K562 (cell line): ENCODE measurements at regions not wholly inside any gene's neighbourhood (a gene's known extent, or its start where the extent isn't known, plus 50 kb on each side); places are given as distances from the start of the nearest gene placed in this dataset.

Experiments used
- ARNT ChIP-seq, 2 experiments: fragments of 450-650 bp; IDR thresholded peaks; 2 replicates each; pipeline ENCODE4 v1.6.1; 2016; ENCODE audit warnings: mild to moderate bottlenecking in 1 of 2
- BCOR ChIP-seq: fragments of 450-650 bp; IDR thresholded peaks from 2 replicates; pipeline ENCODE4 v1.6.1; 2016
- C11orf30 ChIP-seq: fragments of 450-650 bp; IDR thresholded peaks from 2 replicates; pipeline ENCODE4 v1.6.1; 2016; ENCODE audit warnings: low read depth, mild to moderate bottlenecking
- CC2D1A ChIP-seq: fragments of 450-650 bp; IDR thresholded peaks from 2 replicates; pipeline ENCODE4 v1.6.1; 2017; ENCODE audit warnings: mild to moderate bottlenecking
- CCAR2 ChIP-seq: fragments of 200-400 bp; formaldehyde crosslinking; IDR thresholded peaks from 2 replicates; pipeline ENCODE4 v1.6.1; 2017; ENCODE audit warnings: mild to moderate bottlenecking, low read depth, low read length
- COPS2 ChIP-seq: fragments of 450-650 bp; conservative IDR thresholded peaks from 2 replicates; pipeline ENCODE4 v1.6.1; 2016; ENCODE audit warnings: mild to moderate bottlenecking, moderate library complexity
- CREB3 ChIP-seq: fragments of 450-650 bp; conservative IDR thresholded peaks from 2 replicates; pipeline ENCODE4 v1.6.1; 2016; ENCODE audit warnings: missing genetic modification characterization, low read depth, mild to moderate bottlenecking, missing compliant biosample characterization, moderate library complexity
- CREM ChIP-seq: IDR thresholded peaks from 2 replicates; pipeline ENCODE4 v1.6.1; 2014; ENCODE audit warnings: antibody characterized with exemption, low read depth
- ELF4 ChIP-seq: fragments of 450-650 bp; formaldehyde crosslinking; IDR thresholded peaks from 2 replicates; pipeline ENCODE4 v1.4.0; 2022; ENCODE audit warnings: missing genetic modification characterization
- ETS2 ChIP-seq: IDR thresholded peaks from 2 replicates; pipeline ENCODE4 v1.6.1; 2016; ENCODE audit warnings: borderline replicate concordance, missing genetic modification characterization, mild to moderate bottlenecking, moderate library complexity, missing compliant biosample characterization; ENCODE audit not compliant: poor library complexity, severe bottlenecking
- HMBOX1 ChIP-seq: sonication (generic); IDR thresholded peaks from 2 replicates; pipeline ENCODE4 v1.6.1; 2016
- JUN ChIP-seq, 2 experiments: sonication (generic) in 1 of 2; formaldehyde crosslinking in 1 of 2; IDR thresholded peaks; 2 replicates each; pipeline versions ENCODE4 v1.6.1 to v1.8.0; 2012 to 2022; ENCODE audit warnings: borderline replicate concordance in 2 of 2, mild to moderate bottlenecking in 2 of 2, improper control_type of control experiment in 1 of 2, low read depth in 1 of 2, low read length in 1 of 2, missing genetic modification reagents in 1 of 2
- MEF2A ChIP-seq: IDR thresholded peaks from 2 replicates; pipeline ENCODE4 v1.6.1; 2011; ENCODE audit warnings: low read depth, mild to moderate bottlenecking, low read length, moderate library complexity; ENCODE audit not compliant: control insufficient read depth
- NR2C1 ChIP-seq, 2 experiments: fragments of 450-650 bp; IDR thresholded peaks; 2 replicates each; pipeline ENCODE4 v1.6.1; 2017; ENCODE audit warnings: mild to moderate bottlenecking in 2 of 2, antibody characterized with exemption in 1 of 2, inconsistent platforms in 1 of 2, missing compliant biosample characterization in 1 of 2, missing genetic modification characterization in 1 of 2
- PHF21A ChIP-seq: fragments of 450-650 bp; IDR thresholded peaks from 2 replicates; pipeline ENCODE4 v1.6.1; 2017; ENCODE audit warnings: low read depth, borderline replicate concordance
- POLR2H ChIP-seq: IDR thresholded peaks from 2 replicates; pipeline ENCODE4 v1.6.1; 2016; ENCODE audit warnings: missing genetic modification characterization, low read depth, mild to moderate bottlenecking, control low read depth, missing compliant biosample characterization, moderate library complexity
- SIN3A ChIP-seq, 2 experiments: fragments of 150-350 bp in 1 of 2; IDR thresholded peaks; 2 replicates each; pipeline ENCODE4 v1.6.1; 2011 to 2016; ENCODE audit warnings: borderline replicate concordance in 2 of 2, low read depth in 2 of 2, low read length in 2 of 2, mild to moderate bottlenecking in 2 of 2, moderate library complexity in 2 of 2; ENCODE audit not compliant: control insufficient read depth in 1 of 2
- SIX5 ChIP-seq, 2 experiments: IDR thresholded peaks; 2 replicates each; pipeline ENCODE4 v1.6.1; 2011; ENCODE audit warnings: low read length in 2 of 2, borderline replicate concordance in 1 of 2, low read depth in 1 of 2, mild to moderate bottlenecking in 1 of 2, moderate library complexity in 1 of 2; ENCODE audit not compliant: insufficient read depth in 1 of 2
- TAL1 ChIP-seq: fragments of 450-650 bp; IDR thresholded peaks from 2 replicates; pipeline ENCODE4 v1.6.1; 2016; ENCODE audit warnings: mild to moderate bottlenecking
- TFE3 ChIP-seq: fragments of 450-650 bp; formaldehyde crosslinking; IDR thresholded peaks from 2 replicates; pipeline ENCODE4 v1.4.0; 2020; ENCODE audit warnings: mild to moderate bottlenecking, mixed read lengths
- TRIM28 ChIP-seq: fragments of 450-650 bp; IDR thresholded peaks from 2 replicates; pipeline ENCODE4 v1.6.1; 2017
- ZBTB1 ChIP-seq: sonication (generic); formaldehyde crosslinking; IDR thresholded peaks from 2 replicates; pipeline ENCODE4 v1.8.1; 2023; ENCODE audit warnings: missing genetic modification reagents, low read depth, mild to moderate bottlenecking, borderline replicate concordance
- ZC3H8 ChIP-seq: fragments of 450-650 bp; IDR thresholded peaks from 2 replicates; pipeline ENCODE4 v1.6.1; 2017
- ZNF311 ChIP-seq: fragments of 250-450 bp; sonication (Bioruptor Pico); IDR thresholded peaks from 2 replicates; pipeline ENCODE4 v1.4.0; 2020; ENCODE audit warnings: mild to moderate bottlenecking, moderate library complexity
- ZNF431 ChIP-seq: sonication (generic); formaldehyde crosslinking; IDR thresholded peaks from 2 replicates; pipeline ENCODE4 v1.8.0; 2022; ENCODE audit warnings: mild to moderate bottlenecking, missing genetic modification reagents
- ZNF551 ChIP-seq: fragments of 250-450 bp; sonication (Bioruptor Pico); IDR thresholded peaks from 2 replicates; pipeline ENCODE4 v1.5.0; 2021; ENCODE audit warnings: mild to moderate bottlenecking, moderate library complexity
- ZNF696 ChIP-seq: fragments of 250-450 bp; sonication (Bioruptor Pico); conservative IDR thresholded peaks from 2 replicates; pipeline ENCODE4 v1.4.0; 2020; ENCODE audit warnings: mild to moderate bottlenecking, moderate library complexity

- TF ChIP-seq ELF4 (CRISPR knock-in tag) (no peak), CCAR2 (no peak), ARNT (IDR thresholded peaks at IDR 0.05) (no peak), ZBTB1 (CRISPR knock-in tag) (no peak), ZNF551 (CRISPR knock-in tag) (no peak), C11orf30 (peak; percentile 82), ZNF311 (no peak), ETS2 (tag) (no peak), TFE3 (CRISPR knock-in tag) (peak; percentile 99), CREB3 (peak; percentile 55), ZNF696 (CRISPR knock-in tag) (no peak), PHF21A (no peak), COPS2 (no peak), SIN3A (IDR thresholded peaks at IDR 0.05; ENCODE audit: borderline replicate concordance in 2 of 2, control insufficient read depth in 1 of 2, low read depth in 2 of 2, low read length in 2 of 2) (no peak), BCOR (peak; percentile 79; the same call in 1 of the 2 replicates), MEF2A (no peak), ZC3H8 (no peak), POLR2H (tag) (no peak), TAL1 (peak; percentile 50; the same call in 1 of the 2 replicates), CC2D1A (no peak), SIX5 (IDR thresholded peaks at IDR 0.05; ENCODE audit: borderline replicate concordance in 1 of 2, insufficient read depth in 1 of 2, low read depth in 1 of 2, low read length in 2 of 2) (no peak), HMBOX1 (peak; percentile 24; the same call in 1 of the 2 replicates), CREM (no peak), NR2C1 (IDR thresholded peaks at IDR 0.05) (peak; percentile 52; the same call in 1 of the 2 replicates), NR2C1 (tag; IDR thresholded peaks at IDR 0.05) (no peak), JUN (IDR thresholded peaks at IDR 0.05; ENCODE audit: borderline replicate concordance, low read depth, low read length) (0 out of 2 replicates have a peak, but pooled peaks have one; percentile 7), JUN (CRISPR knock-in tag; IDR thresholded peaks at IDR 0.05; ENCODE audit: borderline replicate concordance) (no peak), TRIM28 (no peak), ZNF431 (CRISPR knock-in tag) (no peak)
Observed at GRCh38 chr3:14352002-14352627, 50.3 kb upstream of the SLC6A6 start (continued).
